T47D (cell line): ENCODE measurements at regions not wholly inside any gene's neighbourhood (a gene's known extent, or its start where the extent isn't known, plus 50 kb on each side); places are given as distances from the start of the nearest gene placed in this dataset.

Experiments used
- DNase-seq, 2 experiments: peaks; one replicate each; pipeline versions ENCODE4 v3.0.0 to v3.0.0-alpha.2; 2011 to 2012; ENCODE audit warnings: low read depth in 1 of 2, low spot score in 1 of 2
- JUND ChIP-seq: IDR thresholded peaks from 2 replicates; pipeline ENCODE4 v1.6.1; 2012; ENCODE audit warnings: low read depth
- in situ Hi-C: cut with HindIII; loops from 2 replicates; pipeline ENCODE4 v1.10.0; 2016; ENCODE audit warnings: low sequenced_read_pairs, low pct_unique_long_range_greater_than_20kb

DNA sequence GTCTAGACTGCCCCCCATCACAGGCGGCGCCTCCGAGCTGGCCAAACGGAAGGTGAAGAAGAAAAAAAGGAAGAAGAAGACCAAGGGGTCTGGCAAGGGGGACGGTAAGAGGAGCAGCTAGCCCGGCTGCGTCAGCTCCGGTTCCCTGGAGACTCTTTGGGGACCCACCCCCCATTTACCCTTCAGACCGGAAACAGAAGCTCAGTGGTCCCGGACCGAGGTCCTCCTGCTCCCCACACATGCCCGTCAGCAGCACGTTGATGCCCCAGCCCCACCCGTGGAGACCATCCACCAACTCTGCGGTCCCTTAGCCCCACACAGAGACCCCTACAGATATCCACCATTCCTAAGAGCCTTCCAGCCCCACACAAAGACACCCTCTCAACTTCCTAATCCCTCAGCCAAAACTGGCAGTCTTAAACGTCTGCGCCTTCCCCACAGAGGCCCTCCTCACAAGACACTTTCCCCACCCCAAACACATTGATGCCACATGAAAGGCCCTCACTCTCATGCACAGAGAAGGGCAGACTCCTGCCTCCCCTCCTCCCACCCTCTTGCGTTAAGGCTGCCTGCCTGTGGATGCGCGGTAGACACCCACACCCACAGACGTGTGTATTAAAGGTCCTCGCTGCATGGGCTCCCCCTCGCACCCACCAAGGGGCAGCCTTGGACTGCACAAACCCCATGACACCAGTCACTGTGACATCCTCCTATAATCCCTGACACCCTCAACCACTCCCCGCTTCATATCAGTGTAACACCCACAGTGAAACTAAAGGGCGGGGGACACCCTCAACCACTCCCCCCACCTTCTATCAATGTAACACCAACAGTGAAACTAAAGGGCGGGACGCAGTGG is 58.2 kb upstream of the RPH3AL start:
- TF ChIP-seq JUND = no peak
- no peak for DNase-seq
- in situ Hi-C loops = no loop called here

DNA sequence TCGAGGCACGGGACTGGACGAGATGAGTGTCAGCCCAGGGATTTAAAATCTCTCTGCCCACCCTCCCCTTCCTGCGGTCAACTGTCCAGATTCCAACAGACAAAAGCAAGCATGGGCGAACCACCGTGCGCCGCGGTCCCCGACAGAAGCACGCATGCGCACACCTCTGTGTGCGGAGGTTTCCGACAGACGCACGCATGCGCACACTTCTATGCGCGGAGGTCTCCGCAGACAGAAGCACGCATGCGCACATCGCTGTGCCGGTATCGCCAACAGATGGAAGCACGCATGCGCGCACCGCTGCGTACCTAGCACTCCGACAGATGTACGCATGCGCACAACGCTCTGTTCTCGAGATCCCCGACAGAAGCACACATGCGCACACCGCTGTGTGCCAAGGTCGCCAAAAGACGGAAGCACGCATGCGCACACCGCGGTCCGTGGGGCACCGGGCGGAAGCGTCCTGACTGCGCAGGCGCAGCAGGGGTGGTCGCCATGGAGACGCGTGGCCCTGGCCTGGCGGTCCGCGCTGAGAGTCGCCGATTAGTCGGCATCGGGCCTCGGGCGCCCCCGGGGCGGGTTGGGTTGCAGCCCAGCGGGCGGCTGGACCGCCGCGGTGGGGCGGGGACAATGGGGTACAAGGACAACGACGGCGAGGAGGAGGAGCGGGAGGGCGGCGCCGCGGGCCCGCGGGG is 57.4 kb upstream of the RPH3AL start:
- peak; percentile 87 to 97 for DNase-seq
- in situ Hi-C loops = no loop called here
- TF ChIP-seq JUND = no peak

DNA sequence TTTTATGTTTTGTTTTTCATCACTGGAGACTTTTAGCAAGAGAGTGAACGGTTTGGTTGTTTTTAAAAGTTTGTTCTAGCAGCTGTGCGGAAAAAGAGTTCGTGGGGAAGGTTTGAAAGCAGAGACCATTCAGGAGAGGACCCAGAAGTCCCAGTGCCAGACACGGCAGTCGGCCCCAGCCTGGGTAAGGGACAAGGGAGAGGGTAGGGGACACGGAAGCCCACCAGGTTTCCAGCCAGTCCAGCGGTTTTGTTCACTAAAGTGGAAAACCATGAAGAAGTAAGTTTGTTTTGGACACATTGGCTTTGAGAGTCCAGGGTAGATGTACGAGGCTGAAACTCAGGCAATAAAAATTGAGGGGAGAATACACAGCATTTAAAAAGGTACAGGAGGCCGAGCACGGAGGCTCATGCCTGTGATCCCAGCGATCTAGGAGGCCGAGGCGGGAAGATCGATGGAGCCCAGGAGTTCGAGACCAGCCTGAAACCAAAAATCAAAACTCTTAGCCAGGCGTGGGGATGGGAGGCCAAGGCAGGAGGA is 56.8 kb upstream of the RPH3AL start:
- DNase-seq = no peak
- TF ChIP-seq JUND = no peak
- in situ Hi-C loops = no loop called here

DNA sequence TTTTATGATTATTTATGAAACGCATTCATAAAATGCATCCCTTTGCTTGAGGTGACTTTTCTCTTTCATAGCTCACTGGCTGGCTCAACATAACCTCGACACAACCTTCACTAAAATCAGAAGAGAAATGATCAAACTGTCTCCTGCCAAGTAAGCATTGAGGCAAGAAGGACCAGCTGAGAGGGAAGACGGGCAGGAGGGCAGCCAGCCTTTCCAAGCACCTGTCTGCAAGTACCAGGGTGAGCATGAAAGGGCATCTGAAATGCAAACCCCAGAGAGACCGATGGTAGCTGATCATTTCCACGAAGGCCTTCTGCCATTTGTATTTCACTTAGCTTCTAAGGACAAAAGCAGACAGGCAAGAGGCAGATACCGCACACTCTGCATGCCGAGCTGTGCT is 52.1 kb upstream of the RPH3AL start:
- in situ Hi-C loops = no loop called here
- no peak for DNase-seq
- TF ChIP-seq JUND = no peak
